Mesothelial cell of epicardium (in vitro differentiated cells): ENCODE measurements at regions not wholly inside any gene's neighbourhood (a gene's known extent, or its start where the extent isn't known, plus 50 kb on each side); places are given as distances from the start of the nearest gene placed in this dataset.

Source experiments
- DNase-seq, 2 experiments: peaks; one replicate each; pipeline ENCODE4 v3.0.0; 2021; ENCODE audit warnings: low spot score in 2 of 2; ENCODE audit not compliant: unreplicated experiment in 2 of 2
- H3K27ac Mint-ChIP-seq: 2 replicates; pipeline ENCODE4 v1.8.0; 2021; ENCODE audit warnings: mixed read lengths
- H3K27me3 Mint-ChIP-seq: 2 replicates; pipeline ENCODE4 v1.8.0; 2021; ENCODE audit warnings: low read depth, mixed read lengths
- H3K36me3 Mint-ChIP-seq: 2 replicates; pipeline ENCODE4 v1.8.0; 2021; ENCODE audit warnings: mixed read lengths
- H3K4me1 Mint-ChIP-seq: 2 replicates; pipeline ENCODE4 v1.8.0; 2021; ENCODE audit warnings: mixed read lengths
- H3K4me3 Mint-ChIP-seq: 2 replicates; pipeline ENCODE4 v1.8.0; 2021; ENCODE audit warnings: mild to moderate bottlenecking, moderate library complexity, mixed read lengths
- H3K9me3 Mint-ChIP-seq: 2 replicates; pipeline ENCODE4 v1.8.0; 2021; ENCODE audit warnings: mixed read lengths
- CTCF ChIP-seq: fragments of 200-600 bp; sonication (generic); IDR thresholded peaks from one replicate; pipeline ENCODE4 v1.5.0; 2021; ENCODE audit warnings: antibody characterized with exemption; ENCODE audit not compliant: unreplicated experiment

- Mint-ChIP-seq H3K9me3 (peaks cover 29% of the 10 kb centered on the region), H3K27me3 (no peaks in the 10 kb centered on the region), H3K36me3 (no peaks in the 10 kb centered on the region), H3K4me3 (no peak overlapping the region), H3K4me1 (no peaks in the 10 kb centered on the region), H3K27ac (no peak overlapping the region)
- TF ChIP-seq CTCF: no peak
- no peak for DNase-seq
These were observed 1558.2 kb upstream of the PCDH20 start for GRCh38 chr13:62973804-62974203.

GRCh38 chr13:62964522-62964921, 1548.9 kb upstream of the PCDH20 start:
- no peak for DNase-seq
- H3K27ac Mint-ChIP-seq: no peak overlapping the region
- no peak overlapping the region for H3K4me3 Mint-ChIP-seq
- no peak for TF ChIP-seq CTCF
- H3K9me3 Mint-ChIP-seq: peaks cover 33% of the 10 kb centered on the region
- peaks cover 2% of the 10 kb centered on the region for H3K36me3 Mint-ChIP-seq
- no peaks in the 10 kb centered on the region for H3K4me1 Mint-ChIP-seq
- no peaks in the 10 kb centered on the region for H3K27me3 Mint-ChIP-seq

GRCh38 chr13:62960723-62961122, 1545.1 kb upstream of the PCDH20 start:
- no peak overlapping the region for H3K4me3 Mint-ChIP-seq
- H3K27ac Mint-ChIP-seq: no peak overlapping the region
- no peak for DNase-seq
- H3K9me3 Mint-ChIP-seq: peaks cover 19% of the 10 kb centered on the region
- no peak for TF ChIP-seq CTCF
- peaks cover 1% of the 10 kb centered on the region for H3K27me3 Mint-ChIP-seq
- peaks cover 2% of the 10 kb centered on the region for H3K36me3 Mint-ChIP-seq
- no peaks in the 10 kb centered on the region for H3K4me1 Mint-ChIP-seq

GRCh38 chr13:62933809-62934208, 1518.2 kb upstream of the PCDH20 start:
- Mint-ChIP-seq H3K9me3 (no peaks in the 10 kb centered on the region), H3K36me3 (no peaks in the 10 kb centered on the region), H3K4me3 (no peak overlapping the region), H3K27ac (no peak overlapping the region), H3K4me1 (peaks cover 7% of the 10 kb centered on the region), H3K27me3 (no peaks in the 10 kb centered on the region)
- no peak for TF ChIP-seq CTCF
- no peak for DNase-seq

GRCh38 chr13:62932256-62932883, 1516.7 kb upstream of the PCDH20 start:
- Mint-ChIP-seq H3K36me3 (no peaks in the 10 kb centered on the region), H3K4me3 (no peak overlapping the region), H3K4me1 (peaks cover 7% of the 10 kb centered on the region), H3K27me3 (no peaks in the 10 kb centered on the region), H3K27ac (peak overlapping the region; percentile 21), H3K9me3 (no peaks in the 10 kb centered on the region)
- TF ChIP-seq CTCF: no peak
- no peak for DNase-seq

- peak overlapping the region; percentile 21 for H3K27ac Mint-ChIP-seq
- no peak overlapping the region for H3K4me3 Mint-ChIP-seq
- DNase-seq: no peak
- H3K9me3 Mint-ChIP-seq: peaks cover 4% of the 10 kb centered on the region
- no peaks in the 10 kb centered on the region for H3K36me3 Mint-ChIP-seq
- no peak for TF ChIP-seq CTCF
- H3K4me1 Mint-ChIP-seq: peaks cover 7% of the 10 kb centered on the region
- no peaks in the 10 kb centered on the region for H3K27me3 Mint-ChIP-seq
These were observed 1516.2 kb upstream of the PCDH20 start for GRCh38 chr13:62931853-62932252.
